ENCODE measurements at regions not wholly inside any gene's neighbourhood (a gene's known extent, or its start where the extent isn't known, plus 50 kb on each side); places are given as distances from the start of the nearest gene placed in this dataset.

- TF ChIP-seq CTCF (IDR thresholded peaks at IDR 0.05) (no peak), POLR2A (IDR thresholded peaks at IDR 0.05) (no peak)
Measured at GRCh38 chr5:159456261-159456660, 126.0 kb upstream of the IL12B start.

All from breast epithelium (tissue), 3 donors.